ENCODE measurements at regions not wholly inside any gene's neighbourhood (a gene's known extent, or its start where the extent isn't known, plus 50 kb on each side); places are given as distances from the start of the nearest gene placed in this dataset.
A peak's percentile ranks its signal among the peaks of the same experiment; 100 is the strongest.
"Not testable (repeated sequence)": the region's sequence is repeated elsewhere in the genome, so short reads cannot be mapped to it uniquely, and the experiment has no call there.

GRCh38 chr1:96598416-96599168 lies 123.0 kb upstream of the PTBP2 start:
- no peak for DNase-seq (ENCODE audit: low spot score)

- not testable (repeated sequence) for DNase-seq (ENCODE audit: low spot score)
Measured at GRCh38 chr1:96604620-96605019, 117.0 kb upstream of the PTBP2 start.

GRCh38 chr1:96617375-96617774 lies 104.2 kb upstream of the PTBP2 start:
- not testable (repeated sequence) for DNase-seq (ENCODE audit: low spot score)

GRCh38 chr1:96632045-96632664 lies 89.4 kb upstream of the PTBP2 start:
- no peak for DNase-seq (ENCODE audit: low spot score)

- no peak for DNase-seq (ENCODE audit: low spot score)
Measured at GRCh38 chr1:96633695-96634094, 87.9 kb upstream of the PTBP2 start.

GRCh38 chr1:96634883-96635282 lies 86.7 kb upstream of the PTBP2 start:
- DNase-seq (ENCODE audit: low spot score) = no peak

DNA sequence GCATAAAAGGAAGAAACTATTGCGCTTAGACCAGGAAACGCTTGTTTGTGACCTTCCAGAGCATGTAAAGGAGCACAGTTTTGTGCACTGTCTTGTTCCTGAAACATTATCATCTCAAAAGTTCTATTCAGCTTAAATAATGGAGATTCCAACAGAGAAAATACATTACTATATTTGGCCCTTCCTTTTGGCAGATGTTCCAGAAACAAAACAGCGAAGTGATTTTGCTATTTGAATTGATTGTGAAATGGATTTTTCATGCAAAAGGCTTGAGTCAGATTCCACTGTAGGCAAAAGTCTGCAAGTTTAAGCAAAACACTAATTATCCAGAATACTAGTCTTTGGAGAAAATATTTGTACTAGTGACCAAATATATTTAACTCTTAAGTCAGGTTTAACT lies 80.3 kb upstream of the PTBP2 start:
- DNase-seq (ENCODE audit: low spot score) = no peak

- DNase-seq (ENCODE audit: low spot score) = peak; percentile 22
Measured at GRCh38 chr1:96643519-96643918, 78.1 kb upstream of the PTBP2 start.

DNA sequence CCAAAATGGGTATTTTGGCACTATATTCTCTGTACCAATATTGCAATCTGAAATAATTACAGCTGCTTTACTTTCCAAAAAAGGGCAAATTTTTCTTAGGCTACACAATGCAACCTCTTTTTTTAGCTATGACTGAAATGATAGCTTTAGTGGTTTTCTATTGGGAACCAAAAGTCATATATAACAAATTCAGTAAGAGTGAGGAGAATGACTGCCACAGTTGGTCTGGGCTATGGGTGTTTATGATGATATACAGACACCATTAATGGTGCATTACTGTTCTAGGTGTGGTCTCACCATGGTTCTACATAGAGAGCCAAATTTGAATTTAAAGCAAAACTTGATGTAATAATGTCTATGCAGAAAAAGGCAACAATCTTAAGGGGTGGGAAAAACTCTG lies 72.3 kb upstream of the PTBP2 start:
- no peak for DNase-seq (ENCODE audit: low spot score)

GRCh38 chr1:96651517-96651916 lies 70.1 kb upstream of the PTBP2 start:
- DNase-seq (ENCODE audit: low spot score) = no peak

GRCh38 chr1:96660051-96660450 lies 61.5 kb upstream of the PTBP2 start:
- DNase-seq (ENCODE audit: low spot score) = no peak

- peak; percentile 3 for DNase-seq (ENCODE audit: low spot score)
Measured at GRCh38 chr1:96660503-96660902, 61.1 kb upstream of the PTBP2 start.

Measured in RKO (cell line).